RPMI8226 (cell line): ENCODE measurements at regions not wholly inside any gene's neighbourhood (a gene's known extent, or its start where the extent isn't known, plus 50 kb on each side); places are given as distances from the start of the nearest gene placed in this dataset.
A peak's percentile ranks its signal among the peaks of the same experiment; 100 is the strongest.

Source experiments
- DNase-seq: peaks from one replicate; pipeline ENCODE4 v3.0.0-alpha.2; 2015

GRCh38 chr5:133760532-133760931 lies 148.2 kb upstream of the FSTL4 start:
- no peak for DNase-seq

GRCh38 chr5:133758641-133759040 lies 146.3 kb upstream of the FSTL4 start:
- DNase-seq, result no peak

- no peak for DNase-seq
Observed at GRCh38 chr5:133757396-133757945, 145.1 kb upstream of the FSTL4 start.

GRCh38 chr5:133756756-133757155 lies 144.4 kb upstream of the FSTL4 start:
- no peak for DNase-seq

GRCh38 chr5:133756036-133756435 lies 143.7 kb upstream of the FSTL4 start:
- no peak for DNase-seq

- DNase-seq, result peak; percentile 65
Observed at GRCh38 chr5:133754575-133755169, 142.3 kb upstream of the FSTL4 start.

GRCh38 chr5:133753856-133754255 lies 141.5 kb upstream of the FSTL4 start:
- DNase-seq, result no peak

GRCh38 chr5:133751846-133752245 lies 139.5 kb upstream of the FSTL4 start:
- DNase-seq, result no peak

- DNase-seq, result no peak
Observed at GRCh38 chr5:133751421-133751820, 139.1 kb upstream of the FSTL4 start.

GRCh38 chr5:133750856-133751255 lies 138.5 kb upstream of the FSTL4 start:
- DNase-seq, result no peak

GRCh38 chr5:133750356-133750755 lies 138.0 kb upstream of the FSTL4 start:
- no peak for DNase-seq

GRCh38 chr5:133749331-133749985 lies 137.1 kb upstream of the FSTL4 start:
- DNase-seq, result no peak

GRCh38 chr5:133746834-133747233 lies 134.5 kb upstream of the FSTL4 start:
- peak; percentile 18 for DNase-seq

GRCh38 chr5:133744960-133745308 lies 132.6 kb upstream of the FSTL4 start:
- no peak for DNase-seq

GRCh38 chr5:133744051-133744959 lies 132.0 kb upstream of the FSTL4 start:
- DNase-seq, result no peak

- DNase-seq, result peak; percentile 27
Observed at GRCh38 chr5:133742431-133742988, 130.2 kb upstream of the FSTL4 start.

GRCh38 chr5:133741818-133742355 lies 129.5 kb upstream of the FSTL4 start:
- no peak for DNase-seq

- DNase-seq, result no peak
Observed at GRCh38 chr5:133741396-133741795, 129.1 kb upstream of the FSTL4 start.

- no peak for DNase-seq
Observed at GRCh38 chr5:133739181-133739780, 126.9 kb upstream of the FSTL4 start.

- no peak for DNase-seq
Observed at GRCh38 chr5:133738271-133738670, 125.9 kb upstream of the FSTL4 start.

- DNase-seq, result no peak
Observed at GRCh38 chr5:133736512-133736911, 124.2 kb upstream of the FSTL4 start.

- DNase-seq, result no peak
Observed at GRCh38 chr5:133735346-133735745, 123.0 kb upstream of the FSTL4 start.

- DNase-seq, result no peak
Observed at GRCh38 chr5:133734916-133735315, 122.6 kb upstream of the FSTL4 start.
